ENCODE measurements at regions not wholly inside any gene's neighbourhood (a gene's known extent, or its start where the extent isn't known, plus 50 kb on each side); places are given as distances from the start of the nearest gene placed in this dataset.

DNA sequence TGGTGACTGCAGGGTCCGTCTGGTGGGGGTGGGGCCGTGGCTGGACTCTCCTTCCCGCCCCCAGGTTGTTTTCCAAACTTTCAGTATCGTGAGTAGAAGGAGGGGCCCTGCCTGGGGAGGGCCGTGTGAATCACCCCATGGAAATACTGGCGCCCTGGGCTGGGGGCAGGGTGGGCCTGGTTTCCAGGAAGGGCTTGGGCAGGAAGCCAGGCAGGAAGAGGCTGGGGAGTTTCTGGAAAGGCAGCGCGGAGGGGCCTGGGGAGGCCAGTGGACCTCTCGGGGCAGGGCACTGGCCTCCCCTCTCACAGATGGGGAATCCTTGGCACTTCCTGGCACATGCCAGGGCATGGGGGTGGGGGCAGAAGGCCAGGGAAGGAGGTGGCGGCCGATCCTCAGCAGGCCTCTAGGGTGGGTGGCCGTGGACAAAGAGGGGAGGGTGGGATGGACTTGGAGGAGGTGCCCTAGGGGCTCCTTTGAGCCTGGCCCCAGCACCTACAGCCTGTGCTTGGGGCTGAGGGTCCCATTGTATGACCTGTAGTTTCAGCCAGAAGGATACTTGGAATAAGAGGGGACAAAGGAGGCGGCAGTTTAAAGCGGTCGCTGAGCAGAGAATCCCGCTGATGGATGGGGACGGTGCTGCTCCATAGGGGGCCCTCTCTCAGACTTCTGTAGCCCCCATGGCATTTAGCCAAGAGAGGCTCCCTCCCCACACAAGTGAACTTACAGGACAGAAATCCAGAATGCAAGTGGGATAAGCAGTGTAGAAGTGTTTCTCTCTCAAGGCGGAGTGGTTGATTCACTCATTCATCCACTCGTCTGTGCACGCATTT lies 56.5 kb upstream of the GATA2 start:
- TF ChIP-seq, protein P1, sequence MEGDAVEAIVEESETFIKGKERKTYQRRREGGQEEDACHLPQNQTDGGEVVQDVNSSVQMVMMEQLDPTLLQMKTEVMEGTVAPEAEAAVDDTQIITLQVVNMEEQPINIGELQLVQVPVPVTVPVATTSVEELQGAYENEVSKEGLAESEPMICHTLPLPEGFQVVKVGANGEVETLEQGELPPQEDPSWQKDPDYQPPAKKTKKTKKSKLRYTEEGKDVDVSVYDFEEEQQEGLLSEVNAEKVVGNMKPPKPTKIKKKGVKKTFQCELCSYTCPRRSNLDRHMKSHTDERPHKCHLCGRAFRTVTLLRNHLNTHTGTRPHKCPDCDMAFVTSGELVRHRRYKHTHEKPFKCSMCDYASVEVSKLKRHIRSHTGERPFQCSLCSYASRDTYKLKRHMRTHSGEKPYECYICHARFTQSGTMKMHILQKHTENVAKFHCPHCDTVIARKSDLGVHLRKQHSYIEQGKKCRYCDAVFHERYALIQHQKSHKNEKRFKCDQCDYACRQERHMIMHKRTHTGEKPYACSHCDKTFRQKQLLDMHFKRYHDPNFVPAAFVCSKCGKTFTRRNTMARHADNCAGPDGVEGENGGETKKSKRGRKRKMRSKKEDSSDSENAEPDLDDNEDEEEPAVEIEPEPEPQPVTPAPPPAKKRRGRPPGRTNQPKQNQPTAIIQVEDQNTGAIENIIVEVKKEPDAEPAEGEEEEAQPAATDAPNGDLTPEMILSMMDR (IDR thresholded peaks at IDR 0.05) = no peak
- no peak for TF ChIP-seq ZNF121 (CRISPR knock-in tag; IDR thresholded peaks at IDR 0.05)
- no peak for TF ChIP-seq NFE2L1 (CRISPR knock-in tag; IDR thresholded peaks at IDR 0.05)
- TF ChIP-seq, protein P2, sequence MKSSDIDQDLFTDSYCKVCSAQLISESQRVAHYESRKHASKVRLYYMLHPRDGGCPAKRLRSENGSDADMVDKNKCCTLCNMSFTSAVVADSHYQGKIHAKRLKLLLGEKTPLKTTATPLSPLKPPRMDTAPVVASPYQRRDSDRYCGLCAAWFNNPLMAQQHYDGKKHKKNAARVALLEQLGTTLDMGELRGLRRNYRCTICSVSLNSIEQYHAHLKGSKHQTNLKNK (CRISPR knock-in tag; IDR thresholded peaks at IDR 0.05) = no peak
- TF ChIP-seq JUN (CRISPR knock-in tag; IDR thresholded peaks at IDR 0.05) = no peak
- TF ChIP-seq NFYB (CRISPR knock-in tag; conservative IDR thresholded peaks at IDR 0.05; ENCODE audit: low read depth) = no peak

Measured in WTC11 (cell line).